CD4-positive, alpha-beta T cell treated with Interferon alpha-2 for 1 hour (primary cell): ENCODE measurements at regions not wholly inside any gene's neighbourhood (a gene's known extent, or its start where the extent isn't known, plus 50 kb on each side); places are given as distances from the start of the nearest gene placed in this dataset.
"Not testable (repeated sequence)": the region's sequence is repeated elsewhere in the genome, so short reads cannot be mapped to it uniquely, and the experiment has no call there.

ENCODE experiments used
- DNase-seq, 2 donors: peaks; one replicate each; pipeline ENCODE4 v3.0.0-alpha.2; 2020 to 2022

DNA sequence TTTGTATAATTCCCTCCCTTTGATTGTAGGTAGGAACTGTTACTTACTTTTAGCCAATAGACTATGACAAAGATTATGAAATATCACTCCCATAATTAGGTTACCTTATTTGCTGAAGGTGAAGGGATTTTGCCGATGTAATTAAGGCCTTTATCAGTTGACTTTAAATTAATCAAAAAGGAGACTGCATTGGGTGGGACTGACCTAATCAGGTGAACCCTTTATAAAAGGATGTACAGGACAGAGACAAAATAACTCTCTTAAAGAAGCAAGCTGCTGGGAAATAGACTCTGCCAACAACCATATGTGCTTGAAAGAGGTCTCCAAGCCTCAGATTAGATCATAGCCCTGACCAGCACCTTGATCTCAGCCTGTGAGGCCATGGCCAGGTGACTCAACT lies 167.6 kb downstream of the SOX3 start:
- DNase-seq: no peak

DNA sequence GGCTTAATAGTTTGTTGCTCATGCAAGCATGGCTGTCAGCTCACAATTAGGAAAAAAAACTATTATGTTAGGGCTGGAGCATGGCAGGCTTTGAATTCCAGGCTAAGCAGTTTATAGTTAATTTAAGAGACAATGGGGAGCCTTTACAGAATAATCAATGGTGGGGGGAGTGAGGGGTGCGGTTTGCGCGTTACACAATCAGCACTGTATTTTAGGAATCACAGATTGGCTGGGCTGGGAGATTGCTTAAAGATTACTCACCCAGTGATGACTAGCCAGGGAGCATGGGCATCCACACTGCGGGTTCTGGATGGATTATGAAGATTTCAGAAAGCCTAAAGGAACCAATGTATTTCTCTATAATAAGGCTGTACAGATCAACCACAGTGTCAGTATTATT lies 186.6 kb downstream of the SOX3 start:
- DNase-seq: no peak

DNA sequence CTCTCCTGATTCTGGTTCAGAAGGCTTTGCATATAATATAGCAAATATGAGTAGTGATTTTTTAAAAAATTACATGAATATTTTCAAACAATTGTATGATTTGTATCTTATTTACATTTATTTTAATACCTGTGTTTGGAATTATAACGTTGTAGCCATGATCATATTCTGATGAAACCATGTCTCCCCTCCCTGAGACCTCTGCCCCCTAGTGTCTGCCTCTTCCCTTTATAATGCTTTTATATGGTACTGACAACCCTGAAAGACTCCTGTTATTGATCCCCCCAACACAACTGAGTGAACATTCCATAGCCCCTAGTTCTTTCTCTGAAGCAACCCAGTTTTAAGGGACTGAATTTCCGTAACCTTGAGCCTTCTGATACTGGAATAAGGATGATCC lies 187.4 kb downstream of the SOX3 start:
- DNase-seq: no peak

DNA sequence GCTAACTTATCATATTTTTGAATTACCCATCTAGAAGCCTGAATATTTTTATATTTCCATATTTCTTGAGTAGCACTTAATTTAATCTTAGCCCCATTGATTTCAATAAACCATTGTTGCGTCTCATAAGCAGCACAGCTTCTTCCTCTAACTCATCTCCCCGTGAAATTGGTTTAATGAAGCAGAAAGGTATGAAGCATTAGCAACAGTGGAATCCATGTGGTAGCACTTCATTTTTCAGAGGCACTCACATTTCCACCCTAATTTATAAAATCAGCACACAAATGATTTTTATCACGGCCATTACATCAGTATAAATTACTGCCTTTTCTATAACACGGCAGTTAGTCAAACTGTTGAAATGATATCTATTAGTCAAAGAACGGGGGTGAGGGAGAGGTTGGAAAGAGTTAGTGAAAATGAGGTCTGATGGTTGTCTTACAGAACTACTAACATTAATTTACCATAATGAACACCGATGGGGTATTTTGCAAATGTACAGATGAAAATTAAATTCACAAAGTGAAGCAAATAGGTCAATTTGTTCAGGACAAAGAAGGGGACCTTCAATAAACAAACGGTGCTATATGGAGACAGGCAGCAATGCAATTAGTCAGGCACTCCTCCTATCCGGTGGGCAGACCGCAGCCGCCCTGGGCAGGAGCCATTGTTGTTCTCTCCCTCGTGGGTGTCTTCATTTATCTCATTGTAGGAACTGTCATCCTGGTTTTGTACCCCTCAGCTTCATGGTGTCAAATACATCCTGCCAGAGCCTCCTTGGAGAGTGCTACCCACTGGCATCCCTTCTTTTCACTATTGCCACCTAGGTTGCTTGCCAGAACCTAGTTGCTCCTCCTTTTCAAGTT lies 205.7 kb downstream of the SOX3 start:
- DNase-seq: no peak

DNA sequence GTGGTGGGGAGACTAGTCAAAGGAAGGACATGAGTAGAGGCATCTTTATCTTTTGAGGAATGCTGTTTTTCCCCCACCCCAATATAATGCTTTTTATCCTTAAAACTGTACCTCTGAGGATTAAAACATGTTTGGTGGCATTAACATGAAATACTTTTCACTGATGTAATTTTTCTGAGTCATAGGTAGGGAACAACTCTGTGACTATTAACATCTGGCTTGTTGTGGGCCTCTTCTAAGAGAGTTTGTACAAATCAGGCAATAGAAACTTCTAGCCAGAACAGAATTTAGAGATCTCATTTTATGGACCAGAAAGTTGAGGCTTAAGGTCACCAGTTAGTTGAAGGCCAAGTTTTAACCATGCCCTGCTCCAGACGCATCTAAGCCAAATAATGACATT lies 207.6 kb downstream of the SOX3 start:
- DNase-seq: no peak

DNA sequence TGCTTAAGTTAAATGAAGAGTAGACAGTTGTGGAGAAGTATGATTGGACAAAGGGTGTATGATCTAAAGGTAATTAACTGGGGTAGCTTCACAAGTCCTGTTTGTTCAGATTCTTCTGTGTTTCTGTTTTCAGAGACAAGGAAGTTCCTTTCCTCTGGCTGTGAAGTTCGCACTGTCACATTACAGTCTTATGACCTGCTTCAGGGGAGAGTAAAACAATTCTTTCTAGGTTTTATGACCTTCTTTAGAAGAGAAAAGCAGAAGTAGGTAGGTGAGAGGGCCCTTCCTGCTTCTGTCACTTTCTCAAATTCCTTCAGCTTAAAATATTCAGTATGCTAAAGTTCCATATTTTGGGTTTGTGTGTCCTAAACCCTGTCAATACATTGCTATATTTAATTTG lies 211.9 kb downstream of the SOX3 start:
- DNase-seq: no peak

DNA sequence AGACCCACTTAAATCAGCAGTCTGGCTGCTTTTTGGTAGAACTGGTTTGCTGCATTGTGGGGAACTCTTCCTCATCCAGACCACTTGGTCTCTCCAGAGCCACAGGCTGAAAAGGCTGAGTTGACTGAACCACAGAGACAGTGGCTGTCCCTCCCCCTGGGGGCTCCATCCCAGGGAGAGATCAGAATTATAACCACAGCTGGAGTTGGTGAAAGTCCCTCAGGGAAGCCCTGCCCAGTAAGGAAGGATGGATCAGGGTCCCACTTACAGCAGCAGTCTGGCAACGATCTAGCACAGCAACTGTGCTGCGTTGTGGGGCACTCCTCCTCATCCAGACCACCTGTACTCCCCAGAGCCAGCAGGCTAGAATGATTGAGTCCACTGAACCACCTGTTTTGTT lies 212.7 kb downstream of the SOX3 start:
- no peak for DNase-seq

DNA sequence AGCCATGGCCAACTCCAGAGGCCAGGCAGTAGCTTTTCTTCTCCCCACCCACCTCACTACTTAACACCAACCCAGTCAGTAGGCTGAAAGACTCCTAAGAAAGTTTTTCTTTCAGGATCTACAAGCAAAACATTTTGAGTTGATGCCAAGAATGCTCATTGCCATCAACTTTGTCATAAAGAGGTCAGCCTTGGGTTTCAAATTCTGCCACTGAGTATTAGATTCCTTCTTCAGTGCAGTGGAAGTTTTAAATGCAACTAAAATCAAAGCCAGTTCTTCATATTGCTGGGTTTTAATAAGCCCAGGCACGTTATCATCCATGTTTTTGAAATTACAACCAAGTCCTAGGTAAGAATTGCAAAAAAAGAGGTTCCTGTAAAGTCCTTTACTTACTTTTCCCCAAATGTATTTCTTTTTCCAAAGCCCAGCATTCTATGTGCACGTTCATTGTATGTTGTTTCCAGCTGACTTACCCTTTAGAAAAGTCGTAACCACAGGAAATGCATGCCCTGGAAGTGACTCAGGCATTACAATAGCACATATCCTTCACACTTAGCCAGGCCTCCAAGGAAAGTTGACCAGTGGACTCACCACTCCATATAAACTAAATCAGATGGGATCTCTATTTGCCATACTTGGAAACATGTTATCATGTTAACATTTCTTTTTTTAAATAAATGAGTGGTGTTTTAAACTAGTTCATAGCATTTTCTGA lies 229.9 kb downstream of the SOX3 start:
- no peak for DNase-seq

DNA sequence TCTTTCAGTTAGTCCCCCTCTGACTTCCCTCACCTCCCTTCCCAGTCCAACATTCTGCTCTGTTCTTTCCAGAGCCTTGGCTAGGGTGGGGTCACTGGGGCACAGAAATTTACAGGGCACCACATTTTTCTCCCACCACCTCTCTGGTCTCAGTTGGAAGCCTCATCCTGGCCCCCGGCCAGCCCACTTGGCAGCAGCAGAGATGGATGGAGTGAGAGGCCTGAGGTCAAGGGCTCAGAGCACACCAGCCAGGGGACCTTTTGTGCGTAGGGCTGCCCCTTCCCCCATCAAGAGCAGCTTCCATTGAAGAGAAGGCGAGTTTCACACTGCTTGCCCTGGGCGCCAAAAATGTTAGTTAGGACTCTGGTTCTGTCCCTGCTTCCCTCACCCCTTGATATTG lies 230.9 kb downstream of the SOX3 start:
- no peak for DNase-seq

DNA sequence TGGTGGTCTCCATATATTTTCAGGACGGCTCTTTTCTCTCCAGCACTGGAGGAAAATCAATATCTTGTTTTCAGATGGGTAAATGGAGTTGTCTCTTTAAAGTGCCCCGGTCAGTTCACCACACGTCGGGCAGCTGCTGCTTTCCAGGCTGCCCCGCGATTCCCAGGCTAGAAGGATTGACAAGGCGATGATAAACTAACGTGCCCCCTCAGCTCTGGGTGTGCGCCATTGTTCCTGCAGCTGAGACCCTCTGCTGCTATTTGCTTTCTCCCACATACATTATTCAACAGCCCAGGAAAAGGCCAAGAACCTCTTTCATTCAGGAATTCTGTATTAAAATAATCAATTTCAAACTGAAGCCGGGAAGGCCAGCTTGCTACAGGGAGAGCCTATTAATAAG lies 254.5 kb downstream of the SOX3 start:
- no peak for DNase-seq

DNA sequence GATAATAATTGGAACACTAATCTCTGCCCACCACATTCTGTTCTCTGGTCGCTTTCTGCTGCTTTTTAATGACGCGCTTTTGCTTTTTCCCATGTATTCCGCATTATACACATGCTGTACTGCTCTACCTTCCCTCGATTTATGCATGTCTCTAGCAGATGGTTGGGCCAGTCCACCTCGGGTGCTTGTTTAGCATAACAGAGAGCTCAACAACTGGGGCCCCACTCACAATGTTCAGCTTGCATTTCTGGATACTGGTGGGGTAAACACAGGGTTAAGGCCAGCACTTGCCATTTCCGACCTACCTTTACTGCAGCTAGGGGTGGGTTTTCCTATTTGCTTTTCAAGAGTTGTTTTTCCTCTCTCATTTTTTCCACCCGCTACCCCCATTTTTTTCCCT lies 255.8 kb downstream of the SOX3 start:
- DNase-seq: no peak

DNA sequence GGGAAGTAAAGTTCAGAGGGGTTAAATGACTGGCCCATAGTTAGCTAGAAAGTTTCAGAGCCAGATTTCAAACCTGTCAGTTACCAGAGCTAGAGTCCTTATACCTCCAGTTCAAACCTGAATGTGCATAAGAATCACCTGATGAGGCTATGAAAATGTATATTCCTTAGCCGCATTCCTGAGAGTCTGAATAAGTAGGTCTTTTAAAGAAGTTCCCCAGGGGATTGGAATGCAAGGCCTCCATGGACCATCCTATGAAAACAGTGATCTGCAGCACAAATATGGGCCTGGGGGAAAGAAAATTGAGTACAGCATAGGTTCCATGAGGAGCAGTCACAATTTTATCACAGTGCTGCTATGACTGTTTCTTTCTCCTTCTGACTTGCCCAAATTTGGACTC lies 263.9 kb upstream of the CXorf66 start:
- no peak for DNase-seq

DNA sequence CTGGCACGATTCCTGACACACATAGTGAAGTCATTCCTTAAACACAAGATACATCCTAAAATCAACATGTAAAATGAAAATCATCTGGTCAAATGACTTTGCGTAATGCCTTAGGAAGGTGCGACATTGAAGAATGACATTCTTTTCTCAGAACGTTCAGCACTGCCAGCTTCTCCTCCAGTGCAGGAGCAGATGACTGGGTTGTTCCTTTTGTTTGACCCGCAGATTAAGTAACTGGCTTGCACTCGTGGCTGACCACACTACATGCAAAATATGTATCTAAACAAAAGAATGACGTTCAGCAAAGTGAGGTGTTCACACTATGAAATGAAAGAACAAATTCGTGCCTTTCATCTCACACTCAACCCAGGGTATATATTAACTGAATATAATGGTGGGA lies 260.7 kb upstream of the CXorf66 start:
- DNase-seq: not testable (repeated sequence)

DNA sequence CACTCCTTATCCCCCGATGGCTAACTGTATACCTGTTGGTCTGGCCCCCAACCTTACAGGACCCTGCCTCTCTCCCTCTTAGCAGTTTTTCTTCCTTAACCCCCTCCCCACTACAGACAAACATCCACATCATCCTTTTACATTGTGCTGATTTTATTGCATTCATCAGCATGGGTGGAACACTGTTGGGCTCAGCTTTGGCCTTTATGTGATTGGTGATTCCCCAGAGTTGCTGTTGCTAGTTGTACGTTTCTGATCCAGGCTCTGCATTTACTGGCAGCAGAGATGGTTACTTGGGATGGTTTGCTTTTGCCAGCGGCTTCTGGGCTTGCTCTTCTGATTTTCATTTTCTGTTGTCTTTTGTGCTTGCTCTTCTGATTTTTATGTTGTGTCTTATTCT lies 250.6 kb upstream of the CXorf66 start:
- DNase-seq: not testable (repeated sequence)

DNA sequence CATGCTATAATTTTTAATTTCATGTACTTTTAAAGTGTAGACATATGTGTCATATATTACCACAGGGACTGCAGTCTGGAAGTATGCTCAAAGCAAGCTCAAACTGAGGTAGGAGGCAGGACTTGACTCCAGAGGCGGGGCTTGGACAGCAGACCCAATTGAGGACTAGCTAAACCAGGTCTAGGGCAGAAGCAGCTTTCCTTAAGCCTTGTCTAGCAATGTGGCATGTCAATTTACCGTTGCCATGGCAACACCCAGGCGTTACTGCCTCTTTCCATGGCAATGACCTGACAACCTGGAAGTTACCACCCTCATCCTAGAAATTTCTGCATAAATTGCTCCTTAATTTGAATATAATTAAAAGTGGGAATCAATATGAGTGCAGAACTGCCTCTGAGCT lies 249.2 kb upstream of the CXorf66 start:
- DNase-seq: not testable (repeated sequence)

DNA sequence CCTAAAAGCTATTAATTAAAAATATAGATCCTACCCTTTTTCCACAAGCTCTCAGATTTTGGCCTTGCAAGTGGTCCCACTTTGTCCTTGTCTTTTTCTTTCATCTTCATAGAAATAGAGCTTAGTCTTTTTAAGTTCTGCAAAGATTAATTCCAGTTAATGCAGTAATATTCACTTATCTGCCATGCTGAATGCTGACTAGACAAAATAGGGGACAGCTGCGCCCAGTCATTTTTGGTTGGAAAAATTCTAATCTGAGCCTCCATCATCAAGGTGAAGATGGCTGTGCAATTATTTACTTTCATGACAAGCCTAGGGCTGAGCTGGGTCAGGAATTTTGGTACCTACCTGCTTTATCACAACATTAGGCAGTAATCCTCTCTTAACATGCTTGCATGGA lies 241.3 kb upstream of the CXorf66 start:
- DNase-seq: no peak

DNA sequence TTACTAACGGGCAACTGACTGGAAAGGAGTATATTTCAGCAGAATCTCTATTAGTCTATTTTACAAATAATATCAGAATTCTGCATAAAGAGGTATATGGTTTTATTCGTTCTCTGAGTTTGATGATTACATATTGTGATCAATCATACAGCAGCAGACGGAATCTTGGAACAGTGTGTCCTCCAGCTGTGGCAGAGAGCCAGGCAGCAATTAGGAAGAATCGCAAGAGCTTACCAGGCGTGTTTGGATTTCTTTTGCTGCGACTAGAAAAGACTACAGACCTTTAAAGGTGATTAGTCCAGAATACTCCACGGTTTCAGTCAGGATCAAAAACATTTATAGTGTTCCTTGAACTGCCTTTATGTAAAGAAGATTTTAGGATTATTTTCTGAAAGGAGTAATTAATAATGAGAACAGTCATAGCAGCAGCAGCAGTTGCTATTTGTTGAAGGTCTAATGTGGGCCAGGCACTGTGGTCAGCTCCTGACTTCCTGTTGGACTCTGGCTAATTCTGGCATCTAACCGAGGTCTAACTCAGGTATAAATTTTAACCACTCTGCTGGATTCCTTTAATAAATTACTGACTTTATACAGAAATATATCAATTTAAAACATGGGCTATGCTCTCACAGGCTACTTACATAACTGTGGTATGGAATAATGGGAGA lies 225.3 kb upstream of the CXorf66 start:
- no peak for DNase-seq

DNA sequence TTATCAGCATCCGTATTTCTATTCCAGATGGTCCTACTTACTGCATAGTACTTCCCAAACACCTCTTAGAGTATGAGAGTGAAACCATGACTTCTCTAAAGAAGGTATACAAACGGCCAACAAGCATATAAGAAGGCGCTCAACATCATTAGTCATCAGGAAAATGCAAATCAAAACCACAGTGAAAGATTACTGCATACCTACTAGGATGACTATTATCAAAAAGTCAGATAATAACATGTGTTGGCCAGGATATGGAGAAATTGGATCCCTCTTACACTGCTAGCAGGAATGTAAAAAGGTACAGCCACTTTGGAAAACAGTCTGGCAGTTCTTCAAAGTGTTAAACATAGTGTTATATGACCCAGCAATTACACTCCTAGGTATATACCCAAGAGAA lies 215.3 kb upstream of the CXorf66 start:
- DNase-seq: no peak

DNA sequence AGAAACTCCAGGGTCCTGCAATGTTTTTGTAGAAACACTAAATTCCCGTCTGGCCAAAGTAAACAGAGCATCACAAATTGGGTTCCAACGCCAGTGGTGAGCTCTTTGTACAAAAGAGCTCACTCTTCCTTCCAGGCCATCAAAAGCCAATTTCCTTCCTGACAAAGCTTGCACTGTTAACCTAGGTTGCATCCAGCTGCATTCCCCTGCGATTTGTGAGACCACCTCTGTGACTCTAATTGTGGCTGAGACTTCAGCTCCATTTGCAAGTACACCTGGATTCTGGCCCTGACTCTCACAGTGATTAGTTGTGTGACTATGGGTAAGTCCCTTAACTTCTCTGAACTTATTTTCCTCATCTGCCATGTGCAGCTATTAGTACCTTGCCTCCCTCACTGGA lies 212.5 kb upstream of the CXorf66 start:
- DNase-seq: no peak

DNA sequence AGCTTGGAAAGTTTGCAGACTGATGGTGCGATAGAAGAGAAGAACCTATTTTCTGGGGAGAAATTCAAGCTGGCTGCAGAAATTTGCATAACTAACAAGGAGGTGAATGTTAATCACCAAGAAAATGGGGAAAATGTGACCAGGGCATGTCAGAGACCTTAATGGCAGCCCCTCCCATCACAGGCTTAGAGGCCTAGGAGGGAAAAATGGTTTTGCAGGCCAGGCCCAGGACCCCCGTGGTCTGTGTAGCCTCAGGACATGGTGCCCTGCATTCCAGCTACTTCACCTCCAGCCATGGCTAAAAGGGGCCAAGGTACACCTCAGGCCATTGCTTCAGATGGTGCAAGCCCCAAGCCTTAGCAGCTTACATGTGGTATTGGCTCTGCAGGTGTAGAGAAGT lies 207.1 kb upstream of the CXorf66 start:
- DNase-seq: no peak

DNA sequence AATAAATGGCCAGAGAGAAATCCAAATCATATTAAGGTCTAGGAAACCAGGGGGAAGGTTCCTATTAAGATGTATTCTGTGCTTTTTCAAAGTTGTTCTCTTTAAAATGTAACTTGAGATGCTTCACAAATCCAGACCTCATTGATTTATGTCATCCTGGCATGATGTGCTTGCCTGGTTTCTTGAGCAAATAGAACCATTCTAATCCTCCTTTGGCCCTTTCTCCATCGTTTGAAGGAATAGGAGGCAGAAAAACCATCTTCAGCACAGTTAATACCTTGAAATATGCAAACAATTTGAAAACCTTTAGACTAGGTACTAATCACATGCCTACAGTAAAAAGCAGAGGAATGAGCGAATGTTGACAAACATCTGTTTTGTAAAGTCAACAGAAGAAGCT lies 202.2 kb upstream of the CXorf66 start:
- DNase-seq: no peak

DNA sequence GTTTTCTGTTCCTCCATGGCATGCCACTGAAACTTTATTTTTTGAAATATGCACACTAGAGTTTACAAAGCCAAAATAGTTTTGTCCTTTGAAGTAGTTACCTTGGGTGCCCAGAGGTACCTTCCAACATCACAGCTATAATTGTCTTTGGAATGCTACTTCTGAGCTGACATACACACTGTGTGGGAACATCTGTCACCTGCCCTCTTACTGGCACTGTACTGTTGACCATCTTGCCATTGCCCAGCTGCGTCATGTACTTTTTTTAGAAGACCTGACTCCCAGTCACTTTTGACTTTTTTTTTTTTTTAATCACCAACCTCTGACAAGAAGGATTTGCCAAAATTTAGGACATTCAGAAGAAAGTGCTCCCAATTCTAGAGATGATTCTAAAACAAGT lies 200.5 kb upstream of the CXorf66 start:
- DNase-seq: no peak

DNA sequence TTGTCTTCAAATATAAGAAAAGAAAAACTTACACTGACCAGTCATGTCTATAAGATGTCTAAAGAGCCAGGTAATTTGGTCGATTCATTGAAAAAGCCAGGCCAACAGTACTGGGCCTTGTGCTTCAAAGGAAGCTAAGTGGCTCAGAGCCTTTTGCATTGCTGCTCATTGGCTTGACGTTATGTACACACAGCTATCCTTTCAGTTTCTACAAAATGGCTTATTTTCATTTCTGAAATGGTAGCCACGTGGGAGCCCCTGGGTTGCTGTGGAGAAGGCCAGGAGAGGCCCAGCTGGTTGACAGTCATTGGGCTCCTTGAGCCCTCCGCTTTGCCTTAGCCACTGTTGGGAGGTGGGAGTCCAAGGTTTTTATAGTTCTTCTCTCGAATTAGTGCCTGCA lies 199.1 kb upstream of the CXorf66 start:
- DNase-seq: no peak
